ENCODE measurements at regions not wholly inside any gene's neighbourhood (a gene's known extent, or its start where the extent isn't known, plus 50 kb on each side); places are given as distances from the start of the nearest gene placed in this dataset.

GRCh38 chr1:185600641-185601040 is 133.6 kb upstream of the HMCN1 start:
- CTCF ChIA-PET = no interaction called here
- POLR2A ChIA-PET = no interaction called here
- DNase-seq (ENCODE audit: extremely low spot score) = no peak
- no peak for TF ChIP-seq L3MBTL2 (conservative IDR thresholded peaks at IDR 0.05)
- no peak for TF ChIP-seq FOXM1 (IDR thresholded peaks at IDR 0.05; ENCODE audit: borderline replicate concordance)
- TF ChIP-seq LEF1 (IDR thresholded peaks at IDR 0.05; ENCODE audit: borderline replicate concordance) = no peak
- no peak for TF ChIP-seq BHLHE40 (IDR thresholded peaks at IDR 0.05; ENCODE audit: borderline replicate concordance)
- no peak for TF ChIP-seq TARDBP (IDR thresholded peaks at IDR 0.05)
- no peak for TF ChIP-seq ARNT (IDR thresholded peaks at IDR 0.05)
- no peak for TF ChIP-seq ELF4 (IDR thresholded peaks at IDR 0.05)
- no peak for TF ChIP-seq PKNOX1 (IDR thresholded peaks at IDR 0.05)
- no peak for TF ChIP-seq FOXA1 (IDR thresholded peaks at IDR 0.05)
- no peak for TF ChIP-seq ZNF384 (IDR thresholded peaks at IDR 0.05)
- TF ChIP-seq SUZ12 (IDR thresholded peaks at IDR 0.05) = no peak
- TF ChIP-seq NFRKB (IDR thresholded peaks at IDR 0.05) = no peak
- no peak for TF ChIP-seq FOXK2 (IDR thresholded peaks at IDR 0.05)

GRCh38 chr1:185598332-185598731 is 135.9 kb upstream of the HMCN1 start:
- CTCF ChIA-PET = no interaction called here
- no peak for DNase-seq (ENCODE audit: extremely low spot score)
- TF ChIP-seq HDGF (IDR thresholded peaks at IDR 0.05; ENCODE audit: borderline replicate concordance) (no peak), SUZ12 (IDR thresholded peaks at IDR 0.05) (no peak), TARDBP (IDR thresholded peaks at IDR 0.05) (no peak), L3MBTL2 (conservative IDR thresholded peaks at IDR 0.05) (no peak), ELF4 (IDR thresholded peaks at IDR 0.05) (no peak), PKNOX1 (IDR thresholded peaks at IDR 0.05) (no peak), BHLHE40 (IDR thresholded peaks at IDR 0.05; ENCODE audit: borderline replicate concordance) (no peak), ARNT (IDR thresholded peaks at IDR 0.05) (no peak), LEF1 (IDR thresholded peaks at IDR 0.05; ENCODE audit: borderline replicate concordance) (no peak)
- POLR2A ChIA-PET = no interaction called here

- ChIA-PET POLR2A (interaction anchor here (0.7 kb wide), 1 partner anchor 377 kb away, joined by 3 read pairs; no protein-coding TSS in a partner anchor), CTCF (interaction anchor here (0.7 to 1.5 kb wide), 14 partner anchors 11 to 377 kb away, joined by 3 to 6 read pairs (median 3); no protein-coding TSS in a partner anchor)
- peak; percentile 75 for DNase-seq (ENCODE audit: extremely low spot score)
- no peak for TF ChIP-seq SUZ12 (IDR thresholded peaks at IDR 0.05)
- TF ChIP-seq FOXA1 (IDR thresholded peaks at IDR 0.05) = no peak
- no peak for TF ChIP-seq HDGF (IDR thresholded peaks at IDR 0.05; ENCODE audit: borderline replicate concordance)
Observed at GRCh38 chr1:185595835-185596667, 138.1 kb upstream of the HMCN1 start.

GRCh38 chr1:185594786-185595410 is 139.3 kb upstream of the HMCN1 start:
- POLR2A ChIA-PET = no interaction called here
- TF ChIP-seq CTBP1 (IDR thresholded peaks at IDR 0.05; ENCODE audit: borderline replicate concordance) (no peak), ELF4 (IDR thresholded peaks at IDR 0.05) (no peak), SP1 (IDR thresholded peaks at IDR 0.05) (no peak), LEF1 (IDR thresholded peaks at IDR 0.05; ENCODE audit: borderline replicate concordance) (no peak), TARDBP (IDR thresholded peaks at IDR 0.05) (no peak), FOXM1 (IDR thresholded peaks at IDR 0.05; ENCODE audit: borderline replicate concordance) (no peak), ARNT (IDR thresholded peaks at IDR 0.05) (no peak), L3MBTL2 (conservative IDR thresholded peaks at IDR 0.05) (no peak), HDGF (IDR thresholded peaks at IDR 0.05; ENCODE audit: borderline replicate concordance) (no peak), FOXA1 (IDR thresholded peaks at IDR 0.05) (no peak), PKNOX1 (IDR thresholded peaks at IDR 0.05) (no peak), SUZ12 (IDR thresholded peaks at IDR 0.05) (no peak), BHLHE40 (IDR thresholded peaks at IDR 0.05; ENCODE audit: borderline replicate concordance) (no peak), NFRKB (IDR thresholded peaks at IDR 0.05) (no peak), FOXK2 (IDR thresholded peaks at IDR 0.05) (no peak)
- no peak for DNase-seq (ENCODE audit: extremely low spot score)
- CTCF ChIA-PET = interaction anchor here (0.7 to 1.5 kb wide), 6 partner anchors 9 to 273 kb away, joined by 3 to 6 read pairs (median 4); no protein-coding TSS in a partner anchor

GRCh38 chr1:185593271-185593670 is 140.9 kb upstream of the HMCN1 start:
- no peak for DNase-seq (ENCODE audit: extremely low spot score)
- ChIA-PET CTCF (no interaction called here), POLR2A (no interaction called here)
- TF ChIP-seq ARNT (IDR thresholded peaks at IDR 0.05) (no peak), ZNF384 (IDR thresholded peaks at IDR 0.05) (no peak), HDGF (IDR thresholded peaks at IDR 0.05; ENCODE audit: borderline replicate concordance) (no peak), LEF1 (IDR thresholded peaks at IDR 0.05; ENCODE audit: borderline replicate concordance) (no peak), PKNOX1 (IDR thresholded peaks at IDR 0.05) (no peak), FOXK2 (IDR thresholded peaks at IDR 0.05) (no peak), FOXM1 (IDR thresholded peaks at IDR 0.05; ENCODE audit: borderline replicate concordance) (no peak), CTBP1 (IDR thresholded peaks at IDR 0.05; ENCODE audit: borderline replicate concordance) (no peak), L3MBTL2 (conservative IDR thresholded peaks at IDR 0.05) (no peak), FOXA1 (IDR thresholded peaks at IDR 0.05) (no peak), SUZ12 (IDR thresholded peaks at IDR 0.05) (no peak)
